Daoy (cell line): ENCODE measurements at regions not wholly inside any gene's neighbourhood (a gene's known extent, or its start where the extent isn't known, plus 50 kb on each side); places are given as distances from the start of the nearest gene placed in this dataset.
"Not testable (repeated sequence)": the region's sequence is repeated elsewhere in the genome, so short reads cannot be mapped to it uniquely, and the experiment has no call there.

ENCODE experiments used
- DNase-seq: peaks from one replicate; pipeline ENCODE4 v3.0.0-alpha.2; 2015; ENCODE audit warnings: low read depth

GRCh38 chr7:159335181-159335926 is 190.7 kb upstream of the VIPR2 start:
- not testable (repeated sequence) for DNase-seq

- DNase-seq, result not testable (repeated sequence)
Measured at GRCh38 chr7:159332854-159333479, 188.3 kb upstream of the VIPR2 start.

GRCh38 chr7:159331462-159331861 is 186.8 kb upstream of the VIPR2 start:
- no peak for DNase-seq

- no peak for DNase-seq
Measured at GRCh38 chr7:159329818-159330378, 185.2 kb upstream of the VIPR2 start.

GRCh38 chr7:159328096-159328495 is 183.4 kb upstream of the VIPR2 start:
- DNase-seq, result no peak

- no peak for DNase-seq
Measured at GRCh38 chr7:159323359-159323758, 178.7 kb upstream of the VIPR2 start.

GRCh38 chr7:159321278-159321677 is 176.6 kb upstream of the VIPR2 start:
- DNase-seq, result no peak

- no peak for DNase-seq
Measured at GRCh38 chr7:159318682-159319351, 174.2 kb upstream of the VIPR2 start.

GRCh38 chr7:159317294-159317693 is 172.6 kb upstream of the VIPR2 start:
- DNase-seq, result no peak

GRCh38 chr7:159311172-159311494 is 166.5 kb upstream of the VIPR2 start:
- no peak for DNase-seq

- DNase-seq, result no peak
Measured at GRCh38 chr7:159310457-159311171, 165.9 kb upstream of the VIPR2 start.

GRCh38 chr7:159309214-159309613 is 164.5 kb upstream of the VIPR2 start:
- DNase-seq, result not testable (repeated sequence)

GRCh38 chr7:159306012-159306411 is 161.3 kb upstream of the VIPR2 start:
- DNase-seq, result no peak

GRCh38 chr7:159305185-159305584 is 160.5 kb upstream of the VIPR2 start:
- not testable (repeated sequence) for DNase-seq

GRCh38 chr7:159303510-159303909 is 158.8 kb upstream of the VIPR2 start:
- DNase-seq, result not testable (repeated sequence)

GRCh38 chr7:159296093-159296681 is 151.5 kb upstream of the VIPR2 start:
- no peak for DNase-seq

- not testable (repeated sequence) for DNase-seq
Measured at GRCh38 chr7:159286487-159286886, 141.8 kb upstream of the VIPR2 start.

GRCh38 chr7:159281573-159281972 is 136.9 kb upstream of the VIPR2 start:
- no peak for DNase-seq

- no peak for DNase-seq
Measured at GRCh38 chr7:159280008-159280407, 135.3 kb upstream of the VIPR2 start.

GRCh38 chr7:159272739-159273138 is 128.1 kb upstream of the VIPR2 start:
- DNase-seq, result no peak

GRCh38 chr7:159271781-159272180 is 127.1 kb upstream of the VIPR2 start:
- no peak for DNase-seq

- DNase-seq, result no peak
Measured at GRCh38 chr7:159269745-159270144, 125.1 kb upstream of the VIPR2 start.
